NT2/D1 (cell line): ENCODE measurements at regions not wholly inside any gene's neighbourhood (a gene's known extent, or its start where the extent isn't known, plus 50 kb on each side); places are given as distances from the start of the nearest gene placed in this dataset.

Source experiments
- SUZ12 ChIP-seq: IDR thresholded peaks from 2 replicates; pipeline ENCODE4 v1.6.1; 2011; ENCODE audit not compliant: insufficient read length, insufficient read depth; ENCODE audit errors: extremely low read depth
- YY1 ChIP-seq: IDR thresholded peaks from 2 replicates; pipeline ENCODE4 v1.6.1; 2011; ENCODE audit not compliant: insufficient read length, insufficient read depth
- ZNF274 ChIP-seq: IDR thresholded peaks from 2 replicates; pipeline ENCODE4 v1.6.1; 2011; ENCODE audit warnings: mild to moderate bottlenecking, low read depth, low read length

DNA sequence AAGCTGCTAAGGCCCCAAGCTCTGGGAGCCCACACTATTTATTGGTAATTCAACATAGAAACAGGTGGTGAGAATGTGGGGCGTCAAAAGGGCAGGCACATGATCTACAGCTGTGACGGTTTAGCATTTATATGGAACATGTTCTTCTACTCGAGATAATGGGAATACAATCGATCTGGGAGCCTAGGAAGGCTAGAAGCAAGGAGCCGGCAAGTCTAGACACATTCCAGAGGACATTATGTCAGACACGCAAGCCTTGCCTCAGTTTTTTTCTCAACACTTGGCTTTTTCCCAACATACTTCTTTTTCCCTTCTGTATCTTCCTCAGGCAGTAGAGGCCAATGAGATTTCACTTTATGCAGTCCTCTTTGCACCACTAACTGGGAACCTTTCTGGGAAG, 315.7 kb upstream of the SLITRK5 start:
- TF ChIP-seq ZNF274, result no peak
- no peak for TF ChIP-seq YY1
- no peak for TF ChIP-seq SUZ12
